ENCODE measurements at regions not wholly inside any gene's neighbourhood (a gene's known extent, or its start where the extent isn't known, plus 50 kb on each side); places are given as distances from the start of the nearest gene placed in this dataset.

- no peak overlapping the region for H3K4me3 ChIP-seq (ENCODE audit: low read depth, low read length, poor library complexity, severe bottlenecking)
- TF ChIP-seq EZH2phosphoT487 (IDR thresholded peaks at IDR 0.05; ENCODE audit: borderline replicate concordance, low read depth, low read length), result no peak
- peak; percentile 75 for TF ChIP-seq CTCF (conservative IDR thresholded peaks at IDR 0.05; ENCODE audit: low read length)
- no peaks in the 10 kb centered on the region for H4K20me1 ChIP-seq (ENCODE audit: insufficient read depth, low read length)
- no peak overlapping the region for H2AFZ ChIP-seq (ENCODE audit: low read length)
- H3K36me3 ChIP-seq (ENCODE audit: insufficient read depth, low read length), result no peaks in the 10 kb centered on the region
- H3K79me2 ChIP-seq (ENCODE audit: insufficient read depth, low read depth, low read length), result no peaks in the 10 kb centered on the region
- H3K4me1 ChIP-seq (ENCODE audit: insufficient read depth, low read length, poor library complexity, severe bottlenecking), result no peaks in the 10 kb centered on the region
- no TSS peak for BruUV-seq (replicated peaks)
- H3K9me2 ChIP-seq (ENCODE audit: insufficient read depth, low read length), result no peaks in the 10 kb centered on the region
- no peaks in the 10 kb centered on the region for H3K9me3 ChIP-seq (ENCODE audit: low read length)
- no peak overlapping the region for H3K27ac ChIP-seq (ENCODE audit: low read depth, low read length, poor library complexity, severe bottlenecking)
- ChIA-PET CTCF (ENCODE audit: unreplicated experiment) (no interaction called here), POLR2A (interaction anchor here (0.6 to 0.7 kb wide), 3 partner anchors 30 to 205 kb away, joined by 3 read pairs; no protein-coding TSS in a partner anchor)
- DNase-seq (ENCODE audit: low spot score), result peak; percentile 56
- intact Hi-C loops (cut with micrococcal nuclease; ENCODE audit: unreplicated experiment), result loop anchor here (5.0 kb wide), 2 partner anchors 369 to 696 kb away; no protein-coding TSS in a partner anchor
- no peak overlapping the region; the same call in 1 of the 2 replicates for H3K4me2 ChIP-seq (ENCODE audit: low read length)
Measured at GRCh38 chr12:98002887-98003493, 512.4 kb upstream of the TMPO start.

- ChIA-PET POLR2A (interaction anchor here (0.6 kb wide), 2 partner anchors 161 to 287 kb away, joined by 3 to 4 read pairs; no protein-coding TSS in a partner anchor), CTCF (ENCODE audit: unreplicated experiment) (interaction anchor here (0.6 kb wide), 1 partner anchor 674 kb away, joined by 3 read pairs; no protein-coding TSS in a partner anchor)
- BruUV-seq (replicated peaks), result no TSS peak
- no peak overlapping the region for H3K27ac ChIP-seq (ENCODE audit: low read depth, low read length, poor library complexity, severe bottlenecking)
- no peak overlapping the region for H3K4me3 ChIP-seq (ENCODE audit: low read depth, low read length, poor library complexity, severe bottlenecking)
- no peaks in the 10 kb centered on the region for H3K36me3 ChIP-seq (ENCODE audit: insufficient read depth, low read length)
- no peaks in the 10 kb centered on the region for H3K4me1 ChIP-seq (ENCODE audit: insufficient read depth, low read length, poor library complexity, severe bottlenecking)
- H4K20me1 ChIP-seq (ENCODE audit: insufficient read depth, low read length), result no peaks in the 10 kb centered on the region
- no peaks in the 10 kb centered on the region for H3K9me2 ChIP-seq (ENCODE audit: insufficient read depth, low read length)
- H3K4me2 ChIP-seq (ENCODE audit: low read length), result no peak overlapping the region
- no peaks in the 10 kb centered on the region for H3K79me2 ChIP-seq (ENCODE audit: insufficient read depth, low read depth, low read length)
- no peak overlapping the region for H2AFZ ChIP-seq (ENCODE audit: low read length)
- intact Hi-C loops (cut with micrococcal nuclease; ENCODE audit: unreplicated experiment), result no loop called here
- no peaks in the 10 kb centered on the region for H3K9me3 ChIP-seq (ENCODE audit: low read length)
- DNase-seq (ENCODE audit: low spot score), result no peak
- TF ChIP-seq EZH2phosphoT487 (IDR thresholded peaks at IDR 0.05; ENCODE audit: borderline replicate concordance, low read depth, low read length) (no peak), CTCF (conservative IDR thresholded peaks at IDR 0.05; ENCODE audit: low read length) (no peak)
Measured at GRCh38 chr12:98007963-98008362, 507.4 kb upstream of the TMPO start.

- Histone ChIP-seq H3K79me2 (ENCODE audit: insufficient read depth, low read depth, low read length) (no peaks in the 10 kb centered on the region), H4K20me1 (ENCODE audit: insufficient read depth, low read length) (no peaks in the 10 kb centered on the region), H3K4me1 (ENCODE audit: insufficient read depth, low read length, poor library complexity, severe bottlenecking) (no peaks in the 10 kb centered on the region), H3K9me3 (ENCODE audit: low read length) (no peaks in the 10 kb centered on the region), H3K27ac (ENCODE audit: low read depth, low read length, poor library complexity, severe bottlenecking) (no peak overlapping the region), H2AFZ (ENCODE audit: low read length) (no peak overlapping the region), H3K36me3 (ENCODE audit: insufficient read depth, low read length) (no peaks in the 10 kb centered on the region), H3K4me3 (ENCODE audit: low read depth, low read length, poor library complexity, severe bottlenecking) (no peak overlapping the region), H3K4me2 (ENCODE audit: low read length) (no peak overlapping the region), H3K9me2 (ENCODE audit: insufficient read depth, low read length) (no peaks in the 10 kb centered on the region)
- ChIA-PET CTCF (ENCODE audit: unreplicated experiment) (no interaction called here), POLR2A (no interaction called here)
- DNase-seq (ENCODE audit: low spot score), result no peak
- intact Hi-C loops (cut with micrococcal nuclease; ENCODE audit: unreplicated experiment), result no loop called here
- TF ChIP-seq EZH2phosphoT487 (IDR thresholded peaks at IDR 0.05; ENCODE audit: borderline replicate concordance, low read depth, low read length) (no peak), CTCF (conservative IDR thresholded peaks at IDR 0.05; ENCODE audit: low read length) (no peak)
- BruUV-seq (replicated peaks), result no TSS peak
Measured at GRCh38 chr12:98013560-98013959, 501.8 kb upstream of the TMPO start.
